ENCODE measurements at regions not wholly inside any gene's neighbourhood (a gene's known extent, or its start where the extent isn't known, plus 50 kb on each side); places are given as distances from the start of the nearest gene placed in this dataset.

DNA sequence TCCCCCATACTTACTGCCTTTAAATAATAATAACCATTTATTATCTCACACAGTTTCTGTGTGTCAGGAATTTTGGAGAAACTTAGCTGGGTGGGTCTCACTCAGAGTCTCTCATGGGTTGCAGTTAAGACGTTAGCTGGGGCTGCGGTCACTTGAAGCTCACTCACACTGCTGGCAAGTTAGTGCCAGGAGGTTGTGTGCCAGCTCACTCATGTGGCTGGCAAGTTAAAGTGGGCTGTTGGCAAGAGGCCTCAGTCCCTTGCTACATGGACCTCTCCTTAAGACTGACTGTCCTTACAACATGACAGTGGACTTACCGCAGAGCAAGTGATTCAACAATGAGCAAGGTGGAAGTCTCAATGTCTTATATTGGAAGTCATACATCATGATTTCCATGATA is 61.3 kb upstream of the AVPR1A start:
- no peak for TF ChIP-seq EZH2 (IDR thresholded peaks at IDR 0.05; ENCODE audit: borderline replicate concordance, insufficient read depth, low read depth, low read length, poor library complexity, severe bottlenecking)
- TF ChIP-seq, protein P1, sequence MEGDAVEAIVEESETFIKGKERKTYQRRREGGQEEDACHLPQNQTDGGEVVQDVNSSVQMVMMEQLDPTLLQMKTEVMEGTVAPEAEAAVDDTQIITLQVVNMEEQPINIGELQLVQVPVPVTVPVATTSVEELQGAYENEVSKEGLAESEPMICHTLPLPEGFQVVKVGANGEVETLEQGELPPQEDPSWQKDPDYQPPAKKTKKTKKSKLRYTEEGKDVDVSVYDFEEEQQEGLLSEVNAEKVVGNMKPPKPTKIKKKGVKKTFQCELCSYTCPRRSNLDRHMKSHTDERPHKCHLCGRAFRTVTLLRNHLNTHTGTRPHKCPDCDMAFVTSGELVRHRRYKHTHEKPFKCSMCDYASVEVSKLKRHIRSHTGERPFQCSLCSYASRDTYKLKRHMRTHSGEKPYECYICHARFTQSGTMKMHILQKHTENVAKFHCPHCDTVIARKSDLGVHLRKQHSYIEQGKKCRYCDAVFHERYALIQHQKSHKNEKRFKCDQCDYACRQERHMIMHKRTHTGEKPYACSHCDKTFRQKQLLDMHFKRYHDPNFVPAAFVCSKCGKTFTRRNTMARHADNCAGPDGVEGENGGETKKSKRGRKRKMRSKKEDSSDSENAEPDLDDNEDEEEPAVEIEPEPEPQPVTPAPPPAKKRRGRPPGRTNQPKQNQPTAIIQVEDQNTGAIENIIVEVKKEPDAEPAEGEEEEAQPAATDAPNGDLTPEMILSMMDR (IDR thresholded peaks at IDR 0.05): no peak

Measured in B cell (primary cell).